ENCODE measurements at regions not wholly inside any gene's neighbourhood (a gene's known extent, or its start where the extent isn't known, plus 50 kb on each side); places are given as distances from the start of the nearest gene placed in this dataset.

DNA sequence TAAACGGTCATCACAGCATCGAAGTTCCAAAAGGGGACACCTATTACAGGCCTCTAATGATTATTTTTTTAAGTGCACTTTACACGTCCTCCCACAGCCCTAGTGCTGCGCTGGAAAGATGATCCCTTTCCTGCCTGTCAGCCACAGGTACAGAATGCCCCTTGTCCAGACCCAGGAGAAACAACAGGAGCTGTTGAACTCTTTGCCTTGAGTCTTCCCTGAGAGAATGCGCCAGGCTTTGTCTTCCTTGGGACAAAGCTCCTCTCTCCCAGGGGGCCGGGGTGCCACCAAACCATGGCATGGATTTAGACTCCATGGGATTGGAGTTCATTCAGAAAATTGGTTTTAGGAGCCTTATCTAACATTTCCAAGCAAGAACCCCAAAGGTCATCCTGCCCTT is 319.0 kb upstream of the SOX11 start:
- H3K27ac ChIP-seq (ENCODE audit: low read depth, low read length): no peak overlapping the region
- H3K9me2 ChIP-seq (ENCODE audit: insufficient read depth): no peaks in the 10 kb centered on the region
- no TSS peak for BruUV-seq (replicated peaks)
- H2AFZ ChIP-seq (ENCODE audit: low read depth, low read length, poor library complexity, severe bottlenecking): no peak overlapping the region
- H3K4me1 ChIP-seq (ENCODE audit: control insufficient read depth in 1 of 2, insufficient read depth in 2 of 2, low read length in 2 of 2): no peaks in the 10 kb centered on the region
- RAD21 ChIA-PET (ENCODE audit: low non-redundant PET in 1 of 2, low total read pairs in 2 of 2, uncharacterized antibody in 2 of 2, unreplicated experiment in 2 of 2): no interaction called here
- H3K27me3 ChIP-seq (ENCODE audit: insufficient read depth, low read length): no peaks in the 10 kb centered on the region
- peaks cover 4 to 23% of the 10 kb centered on the region in 2 experiments; a peak in 2 of 4 replicates for H3K9me3 ChIP-seq (ENCODE audit: control insufficient read depth in 1 of 2, insufficient read depth in 1 of 2, low read depth in 1 of 2, low read length in 2 of 2)
- DNase-seq (ENCODE audit: low read depth, low spot score) (no peak), ATAC-seq (no peak)
- H3K4me3 ChIP-seq (replicated peaks in 1 of 2; ENCODE audit: low read depth in 1 of 2, low read length in 2 of 2): no peak overlapping the region
- CTCF ChIA-PET: no interaction called here
- no peaks in the 10 kb centered on the region for H3K79me2 ChIP-seq (ENCODE audit: insufficient read depth, low read length)
- no peak for TF ChIP-seq EGR1 (IDR thresholded peaks at IDR 0.05; ENCODE audit: low read depth)
- no peak for TF ChIP-seq EZH2phosphoT487 (IDR thresholded peaks at IDR 0.05; ENCODE audit: borderline replicate concordance)
- TF ChIP-seq RAD21 (IDR thresholded peaks at IDR 0.05; ENCODE audit: low read depth): no peak
- TF ChIP-seq YY1 (IDR thresholded peaks at IDR 0.05; ENCODE audit: extremely low read depth, insufficient replicate concordance, low read depth, low read length): no peak
- TF ChIP-seq, protein P1, sequence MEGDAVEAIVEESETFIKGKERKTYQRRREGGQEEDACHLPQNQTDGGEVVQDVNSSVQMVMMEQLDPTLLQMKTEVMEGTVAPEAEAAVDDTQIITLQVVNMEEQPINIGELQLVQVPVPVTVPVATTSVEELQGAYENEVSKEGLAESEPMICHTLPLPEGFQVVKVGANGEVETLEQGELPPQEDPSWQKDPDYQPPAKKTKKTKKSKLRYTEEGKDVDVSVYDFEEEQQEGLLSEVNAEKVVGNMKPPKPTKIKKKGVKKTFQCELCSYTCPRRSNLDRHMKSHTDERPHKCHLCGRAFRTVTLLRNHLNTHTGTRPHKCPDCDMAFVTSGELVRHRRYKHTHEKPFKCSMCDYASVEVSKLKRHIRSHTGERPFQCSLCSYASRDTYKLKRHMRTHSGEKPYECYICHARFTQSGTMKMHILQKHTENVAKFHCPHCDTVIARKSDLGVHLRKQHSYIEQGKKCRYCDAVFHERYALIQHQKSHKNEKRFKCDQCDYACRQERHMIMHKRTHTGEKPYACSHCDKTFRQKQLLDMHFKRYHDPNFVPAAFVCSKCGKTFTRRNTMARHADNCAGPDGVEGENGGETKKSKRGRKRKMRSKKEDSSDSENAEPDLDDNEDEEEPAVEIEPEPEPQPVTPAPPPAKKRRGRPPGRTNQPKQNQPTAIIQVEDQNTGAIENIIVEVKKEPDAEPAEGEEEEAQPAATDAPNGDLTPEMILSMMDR (IDR thresholded peaks at IDR 0.05 in 2 of 3, conservative IDR thresholded peaks at IDR 0.05 in 1 of 3; ENCODE audit: borderline replicate concordance in 1 of 3, insufficient read depth in 1 of 3, low read depth in 2 of 3, low read length in 2 of 3): no peak
- TF ChIP-seq POLR2AphosphoS5 (IDR thresholded peaks at IDR 0.05; ENCODE audit: low read depth, low read length): no peak
- TF ChIP-seq CBX3 (IDR thresholded peaks at IDR 0.05; ENCODE audit: low read depth): no peak
- no peak for TF ChIP-seq SIN3A (IDR thresholded peaks at IDR 0.05; ENCODE audit: low read depth)
- no peak for TF ChIP-seq EZH2 (IDR thresholded peaks at IDR 0.05)
- TF ChIP-seq, protein P2, sequence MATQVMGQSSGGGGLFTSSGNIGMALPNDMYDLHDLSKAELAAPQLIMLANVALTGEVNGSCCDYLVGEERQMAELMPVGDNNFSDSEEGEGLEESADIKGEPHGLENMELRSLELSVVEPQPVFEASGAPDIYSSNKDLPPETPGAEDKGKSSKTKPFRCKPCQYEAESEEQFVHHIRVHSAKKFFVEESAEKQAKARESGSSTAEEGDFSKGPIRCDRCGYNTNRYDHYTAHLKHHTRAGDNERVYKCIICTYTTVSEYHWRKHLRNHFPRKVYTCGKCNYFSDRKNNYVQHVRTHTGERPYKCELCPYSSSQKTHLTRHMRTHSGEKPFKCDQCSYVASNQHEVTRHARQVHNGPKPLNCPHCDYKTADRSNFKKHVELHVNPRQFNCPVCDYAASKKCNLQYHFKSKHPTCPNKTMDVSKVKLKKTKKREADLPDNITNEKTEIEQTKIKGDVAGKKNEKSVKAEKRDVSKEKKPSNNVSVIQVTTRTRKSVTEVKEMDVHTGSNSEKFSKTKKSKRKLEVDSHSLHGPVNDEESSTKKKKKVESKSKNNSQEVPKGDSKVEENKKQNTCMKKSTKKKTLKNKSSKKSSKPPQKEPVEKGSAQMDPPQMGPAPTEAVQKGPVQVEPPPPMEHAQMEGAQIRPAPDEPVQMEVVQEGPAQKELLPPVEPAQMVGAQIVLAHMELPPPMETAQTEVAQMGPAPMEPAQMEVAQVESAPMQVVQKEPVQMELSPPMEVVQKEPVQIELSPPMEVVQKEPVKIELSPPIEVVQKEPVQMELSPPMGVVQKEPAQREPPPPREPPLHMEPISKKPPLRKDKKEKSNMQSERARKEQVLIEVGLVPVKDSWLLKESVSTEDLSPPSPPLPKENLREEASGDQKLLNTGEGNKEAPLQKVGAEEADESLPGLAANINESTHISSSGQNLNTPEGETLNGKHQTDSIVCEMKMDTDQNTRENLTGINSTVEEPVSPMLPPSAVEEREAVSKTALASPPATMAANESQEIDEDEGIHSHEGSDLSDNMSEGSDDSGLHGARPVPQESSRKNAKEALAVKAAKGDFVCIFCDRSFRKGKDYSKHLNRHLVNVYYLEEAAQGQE (IDR thresholded peaks at IDR 0.05; ENCODE audit: low read depth): no peak
- no peak overlapping the region for H3K9ac ChIP-seq (ENCODE audit: low read length)
- no peaks in the 10 kb centered on the region for H4K20me1 ChIP-seq (ENCODE audit: insufficient read depth)
- H3K36me3 ChIP-seq (ENCODE audit: control insufficient read depth in 1 of 2, insufficient read depth in 2 of 2, low read length in 2 of 2): no peaks in the 10 kb centered on the region
- intact Hi-C loops (cut with micrococcal nuclease): no loop called here
- no peak overlapping the region for H3K4me2 ChIP-seq (ENCODE audit: low read length)
- POLR2A ChIA-PET: no interaction called here
